ENCODE measurements at regions not wholly inside any gene's neighbourhood (a gene's known extent, or its start where the extent isn't known, plus 50 kb on each side); places are given as distances from the start of the nearest gene placed in this dataset.

DNA sequence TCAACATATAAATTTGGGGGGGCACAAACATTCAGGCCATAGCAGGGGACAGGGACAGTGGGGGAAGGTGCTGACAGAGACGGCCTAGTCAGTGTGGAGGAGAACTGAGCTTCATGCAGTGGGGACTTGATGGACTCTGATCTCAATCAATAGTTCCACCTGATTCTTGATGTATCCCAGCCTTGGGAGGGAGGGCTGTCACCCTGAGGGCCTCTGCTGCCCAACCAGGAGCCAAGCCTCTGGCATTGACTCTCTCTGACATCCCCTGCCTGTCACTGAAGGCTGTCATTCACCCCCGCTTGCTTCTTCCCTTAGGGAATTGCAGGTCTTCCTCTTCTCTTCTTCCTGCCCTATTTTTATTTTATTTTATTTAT, 180.6 kb upstream of the TAB2 start:
- TF ChIP-seq ELF4 (IDR thresholded peaks at IDR 0.05) (no peak), TARDBP (IDR thresholded peaks at IDR 0.05) (no peak), FOXA1 (IDR thresholded peaks at IDR 0.05) (no peak), ZNF384 (IDR thresholded peaks at IDR 0.05) (no peak), SP1 (IDR thresholded peaks at IDR 0.05) (no peak), HDGF (IDR thresholded peaks at IDR 0.05; ENCODE audit: borderline replicate concordance) (no peak), BHLHE40 (IDR thresholded peaks at IDR 0.05; ENCODE audit: borderline replicate concordance) (no peak), SUZ12 (IDR thresholded peaks at IDR 0.05) (no peak)
